SKM-1 treated with dmso at 0.1 percent for 144 hours (cell line): ENCODE measurements at regions not wholly inside any gene's neighbourhood (a gene's known extent, or its start where the extent isn't known, plus 50 kb on each side); places are given as distances from the start of the nearest gene placed in this dataset.
"Not testable (repeated sequence)": the region's sequence is repeated elsewhere in the genome, so short reads cannot be mapped to it uniquely, and the experiment has no call there.

Experiments used
- DNase-seq: peaks from one replicate; lab custom pipeline; 2025; ENCODE audit not compliant: unreplicated experiment; lab: John Stamatoyannopoulos, UW

DNA sequence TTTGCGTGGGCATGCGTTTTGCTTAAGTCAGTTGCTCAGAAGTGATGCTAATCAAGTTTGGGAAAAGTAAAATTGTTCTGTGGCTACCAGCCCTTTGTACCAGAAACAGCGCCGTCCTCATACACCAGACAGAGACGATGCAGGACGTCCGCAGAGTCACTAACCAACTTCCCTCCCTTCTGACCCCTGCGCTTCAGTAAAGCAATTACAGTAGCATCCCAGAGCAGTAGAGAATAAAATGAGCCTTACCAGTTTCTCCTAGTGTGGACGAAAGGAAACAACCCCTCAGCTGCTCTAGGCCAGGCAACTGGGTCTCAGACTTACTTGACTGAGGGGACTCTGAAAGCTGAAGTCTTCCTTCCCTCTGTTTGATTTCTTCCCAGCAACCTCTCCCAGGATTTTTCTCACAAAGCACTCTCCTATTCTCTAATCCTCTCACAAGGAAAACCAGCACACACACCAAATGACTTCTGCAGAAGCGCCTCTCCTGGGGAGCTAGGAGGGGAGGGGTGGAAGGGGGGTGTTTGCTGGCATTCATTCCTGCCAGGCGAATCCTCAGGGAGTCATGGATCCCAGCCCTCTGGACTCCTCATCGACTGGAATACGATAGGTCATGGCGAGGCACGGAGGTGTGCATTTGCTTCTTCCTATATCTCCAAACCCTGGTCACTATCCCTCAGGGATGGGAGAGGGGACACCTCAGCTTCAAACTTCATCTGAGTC is 56.0 kb upstream of the MID1 start:
- no peak for DNase-seq

DNA sequence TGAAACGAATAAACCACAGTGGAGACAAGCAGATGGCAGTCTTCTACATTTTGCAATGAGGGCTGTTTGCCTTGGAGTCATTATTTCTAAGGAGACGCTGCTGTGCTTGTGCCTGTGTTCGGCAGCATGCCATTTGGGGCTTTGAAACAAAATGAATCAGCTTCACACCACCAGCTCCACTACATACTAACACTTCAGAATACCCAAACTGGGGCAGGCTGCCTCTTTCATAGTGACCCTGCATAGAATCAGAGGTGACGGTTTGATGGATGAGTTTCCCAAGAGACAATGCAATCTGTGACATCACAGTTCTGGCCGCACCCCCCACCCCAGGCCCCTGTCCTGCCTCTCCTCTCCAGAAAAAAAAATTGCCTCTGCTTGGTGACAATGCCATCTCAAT is 57.1 kb upstream of the MID1 start:
- no peak for DNase-seq

DNA sequence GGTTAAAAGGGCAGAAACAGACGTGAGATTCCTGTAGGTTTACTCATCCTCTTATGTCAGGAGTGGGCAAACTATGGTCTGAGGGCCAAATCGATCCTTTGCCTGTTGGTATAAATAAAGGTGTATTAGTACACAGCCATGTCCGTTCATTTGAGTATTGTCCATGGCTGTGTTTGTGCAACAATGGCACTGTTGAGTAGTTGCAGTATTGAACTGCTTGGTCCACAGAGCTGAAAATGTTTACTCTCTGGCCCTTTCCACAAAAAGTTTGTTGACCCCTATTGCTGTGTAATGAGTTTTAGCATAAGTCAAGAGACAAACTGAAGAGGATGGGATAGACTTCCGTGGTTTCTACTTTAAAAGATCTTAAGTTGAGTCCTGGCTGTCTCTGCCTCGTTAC is 59.0 kb upstream of the MID1 start:
- no peak for DNase-seq

- DNase-seq = no peak
These were observed 60.8 kb upstream of the MID1 start for GRCh38 chrX:10681167-10681566.

- DNase-seq = not testable (repeated sequence)
These were observed 63.2 kb upstream of the MID1 start for GRCh38 chrX:10683631-10684030.

GRCh38 chrX:10685923-10686595 is 65.7 kb upstream of the MID1 start:
- DNase-seq = no peak

- not testable (repeated sequence) for DNase-seq
These were observed 71.4 kb upstream of the MID1 start for GRCh38 chrX:10691751-10692150.

GRCh38 chrX:10697616-10698317 is 77.4 kb upstream of the MID1 start:
- DNase-seq = no peak

DNA sequence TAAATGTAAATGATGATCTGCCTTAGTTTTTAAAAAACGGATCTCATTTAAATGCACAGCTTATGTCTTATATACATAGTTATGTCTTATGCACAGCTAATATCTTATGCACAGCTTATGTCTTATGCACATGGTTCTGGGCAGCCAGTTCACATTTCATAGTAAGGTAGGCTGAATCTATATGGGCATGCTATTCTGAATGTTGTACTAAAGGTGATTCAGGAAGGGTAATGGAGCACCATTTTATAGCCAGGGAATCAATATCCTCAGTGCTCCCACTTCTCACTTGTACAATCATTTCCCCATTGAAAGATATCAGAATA is 77.9 kb upstream of the MID1 start:
- DNase-seq = no peak

DNA sequence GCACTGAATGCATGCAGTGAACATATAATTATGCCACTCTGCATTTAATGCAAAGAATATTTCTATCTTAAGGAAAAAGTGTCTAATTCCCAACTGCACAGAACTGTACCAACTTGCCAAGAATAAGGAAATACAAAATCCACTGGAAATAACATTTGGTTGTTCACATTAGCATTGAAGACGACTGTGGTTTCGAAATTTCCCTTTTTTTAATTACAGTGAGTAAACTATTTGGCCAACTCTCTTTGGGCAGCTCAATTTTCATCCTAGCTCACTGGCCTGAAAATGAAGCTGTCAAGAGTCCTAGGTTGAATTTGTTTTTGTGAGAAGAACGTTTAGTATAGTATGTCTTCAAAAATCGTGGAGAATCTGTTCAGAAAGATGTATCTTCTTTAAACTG is 81.6 kb upstream of the MID1 start:
- DNase-seq = no peak

DNA sequence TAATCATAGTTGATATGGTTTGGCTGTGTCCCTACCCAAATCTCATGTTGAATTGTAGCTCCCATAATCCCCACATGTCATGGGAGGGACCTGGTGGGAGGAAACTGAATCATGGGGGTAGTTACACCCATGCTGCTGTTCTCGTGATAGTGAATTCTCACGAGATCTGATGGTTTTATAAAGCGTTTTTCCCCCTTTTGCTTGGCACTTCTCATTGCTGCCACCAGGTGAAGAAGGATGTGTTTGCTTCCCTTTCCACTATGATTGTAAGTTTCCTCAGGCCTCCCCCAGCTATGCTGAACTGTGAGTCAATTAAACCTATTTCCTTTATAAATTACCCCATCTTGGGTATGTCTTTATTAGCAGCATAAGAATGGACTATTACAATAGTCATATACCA is 86.0 kb upstream of the MID1 start:
- DNase-seq = not testable (repeated sequence)

DNA sequence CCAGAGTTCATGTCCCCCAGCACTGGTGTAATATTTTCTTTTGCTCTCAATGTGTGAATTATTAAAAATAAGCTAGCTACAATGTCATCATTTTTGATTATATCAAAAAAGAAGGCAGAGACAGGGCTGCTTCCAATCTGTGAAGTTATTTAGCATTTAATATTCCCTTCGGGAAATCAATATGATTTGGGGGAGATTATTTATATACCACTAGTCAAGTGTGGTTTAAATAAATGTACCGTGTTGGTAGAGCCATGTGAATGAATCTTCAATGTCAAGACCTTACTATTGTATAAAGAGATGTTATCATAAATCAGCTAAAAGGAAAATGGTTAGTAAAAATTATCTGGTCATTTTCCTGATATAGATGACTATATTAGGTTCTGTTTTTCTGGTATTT is 87.4 kb upstream of the MID1 start:
- no peak for DNase-seq

DNA sequence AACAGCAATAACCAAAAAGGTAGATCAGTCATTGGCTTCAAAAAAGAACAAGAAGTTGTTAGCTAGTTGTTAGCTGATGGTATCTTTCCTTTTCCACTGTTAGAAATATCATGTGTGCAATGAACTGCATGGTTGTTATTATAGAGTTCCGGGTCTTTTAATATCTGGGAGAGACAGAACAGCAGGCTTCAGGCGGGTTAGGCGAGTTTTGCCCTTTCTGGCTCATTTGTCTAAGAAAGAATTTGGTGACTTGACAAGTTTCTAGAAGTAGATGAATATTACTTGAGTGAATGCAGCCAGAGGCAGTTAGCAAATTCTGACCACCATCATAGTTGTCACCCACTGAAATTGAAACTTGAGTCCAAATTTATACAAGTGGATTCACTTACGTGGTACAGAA is 88.9 kb upstream of the MID1 start:
- no peak for DNase-seq

- no peak for DNase-seq
These were observed 94.1 kb upstream of the MID1 start for GRCh38 chrX:10714531-10714930.

DNA sequence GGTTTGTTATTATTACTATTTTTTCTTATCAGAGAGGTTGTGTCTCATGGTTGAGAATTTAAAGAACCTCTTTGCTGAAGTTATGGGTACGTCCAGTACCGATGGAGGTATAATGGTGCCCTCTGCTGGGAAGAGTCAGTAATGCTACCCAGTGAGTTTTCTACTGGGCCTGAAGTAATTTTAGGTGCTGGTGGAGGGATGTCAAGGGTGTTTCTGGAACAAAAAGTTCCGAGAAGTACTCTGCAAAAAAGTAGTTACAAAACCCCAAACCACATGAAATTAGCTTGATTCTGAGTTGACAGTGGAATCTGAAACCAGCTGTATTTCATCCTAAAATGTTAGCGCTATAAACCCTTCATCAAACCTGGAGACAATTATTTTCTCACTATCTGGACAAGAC is 102.5 kb upstream of the MID1 start:
- DNase-seq = no peak

DNA sequence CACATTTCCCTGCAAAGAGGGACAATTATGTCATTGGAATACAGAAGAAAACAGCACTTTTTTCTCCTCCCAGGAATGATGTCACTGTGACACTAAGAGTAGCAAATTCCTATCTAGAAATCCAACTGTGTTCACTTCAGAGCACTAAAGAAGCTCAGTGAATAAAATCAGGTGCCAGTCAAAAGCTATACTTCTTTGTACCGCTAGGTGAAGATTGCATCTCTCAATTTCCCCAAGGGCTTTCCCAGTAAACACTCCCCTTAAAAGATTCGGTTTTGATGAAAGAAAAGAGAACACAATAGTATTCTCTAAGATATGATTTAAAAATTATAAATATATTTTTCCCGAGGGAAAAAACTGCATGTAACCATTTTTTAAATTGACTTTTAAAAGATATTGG is 104.7 kb upstream of the MID1 start:
- no peak for DNase-seq

GRCh38 chrX:10726647-10727046 is 106.3 kb upstream of the MID1 start:
- DNase-seq = no peak

DNA sequence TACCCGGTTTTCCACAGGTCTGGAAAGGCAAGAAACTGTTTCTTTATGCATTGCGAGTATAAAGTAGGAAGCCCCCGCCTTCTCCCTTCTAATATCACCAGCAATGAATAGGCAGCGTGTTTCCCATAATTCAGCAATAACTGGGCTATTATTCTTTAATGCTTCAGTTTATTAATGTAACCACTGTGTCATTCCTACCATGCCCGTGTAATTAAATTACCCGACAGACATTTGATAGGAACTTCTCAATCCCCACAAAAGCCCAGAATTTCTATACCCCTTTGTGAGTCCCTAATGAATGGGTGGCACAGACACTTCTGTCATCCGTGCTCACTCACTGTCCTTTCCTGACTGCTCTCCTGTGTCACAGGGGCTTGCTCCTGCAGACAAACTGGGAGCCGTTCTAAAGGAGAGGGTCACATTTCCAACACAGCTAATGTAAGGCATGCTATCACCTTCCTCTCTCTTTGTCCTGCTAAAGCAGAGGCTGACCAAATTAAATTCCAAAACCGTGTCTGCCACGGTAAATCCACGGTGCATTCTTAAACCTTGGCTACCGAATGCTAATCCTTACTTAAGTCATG is 108.5 kb upstream of the MID1 start:
- no peak for DNase-seq

DNA sequence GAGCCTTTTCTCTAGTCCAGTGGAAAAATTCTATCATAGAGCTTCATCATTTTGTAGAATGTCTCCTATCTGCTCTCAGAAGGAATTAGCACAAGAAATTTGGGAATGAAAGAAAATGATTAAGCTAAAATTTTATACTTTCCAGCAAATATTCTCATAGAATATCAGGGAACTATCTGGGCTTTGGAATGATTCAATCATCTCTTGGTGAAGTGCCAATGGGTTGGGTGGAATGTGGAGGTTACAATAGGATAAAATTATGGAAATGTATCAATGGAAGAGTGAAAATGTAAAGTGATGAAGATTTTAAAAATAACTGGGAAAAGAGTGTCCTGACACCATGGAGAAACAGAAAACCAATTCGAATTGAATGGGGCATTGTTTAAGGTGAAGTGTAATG is 119.0 kb upstream of the MID1 start:
- no peak for DNase-seq

DNA sequence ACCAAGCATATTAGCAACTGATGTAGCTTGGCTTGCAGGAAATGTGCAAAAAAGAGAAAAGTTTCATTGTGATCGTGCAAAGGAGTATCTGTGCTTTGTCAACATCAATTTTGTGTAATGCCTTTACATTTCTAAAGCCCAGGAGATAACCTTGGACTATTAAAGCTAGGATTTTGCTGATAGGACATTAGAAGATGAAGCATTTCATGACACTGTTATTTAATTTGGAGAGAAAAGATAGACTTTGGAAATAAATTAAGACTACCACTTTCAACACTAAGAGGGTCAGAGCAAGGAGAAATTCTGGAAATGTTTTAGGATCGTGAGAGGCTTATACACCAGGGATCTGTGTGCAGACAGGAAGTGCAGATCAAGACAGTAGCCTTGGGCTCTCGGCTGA is 120.6 kb upstream of the MID1 start:
- no peak for DNase-seq

DNA sequence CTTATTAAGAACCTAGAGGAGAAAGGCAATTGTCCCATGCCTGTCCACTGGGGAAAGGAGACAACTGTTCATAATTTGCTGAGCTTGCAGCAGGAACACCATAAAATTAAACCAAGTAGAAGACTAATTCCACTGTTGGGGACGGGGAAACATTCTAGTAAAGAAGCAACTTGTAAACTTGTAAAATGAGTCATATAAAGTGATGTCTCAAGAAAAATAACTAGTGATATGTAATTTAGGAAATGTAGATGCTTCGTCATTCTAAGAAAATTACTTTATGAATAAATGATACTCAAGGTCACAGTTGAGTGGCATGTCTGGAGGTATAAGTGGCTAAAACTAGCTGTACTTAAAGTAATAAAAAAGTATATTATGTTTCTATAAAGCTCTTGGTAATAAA is 121.2 kb upstream of the MID1 start:
- no peak for DNase-seq

DNA sequence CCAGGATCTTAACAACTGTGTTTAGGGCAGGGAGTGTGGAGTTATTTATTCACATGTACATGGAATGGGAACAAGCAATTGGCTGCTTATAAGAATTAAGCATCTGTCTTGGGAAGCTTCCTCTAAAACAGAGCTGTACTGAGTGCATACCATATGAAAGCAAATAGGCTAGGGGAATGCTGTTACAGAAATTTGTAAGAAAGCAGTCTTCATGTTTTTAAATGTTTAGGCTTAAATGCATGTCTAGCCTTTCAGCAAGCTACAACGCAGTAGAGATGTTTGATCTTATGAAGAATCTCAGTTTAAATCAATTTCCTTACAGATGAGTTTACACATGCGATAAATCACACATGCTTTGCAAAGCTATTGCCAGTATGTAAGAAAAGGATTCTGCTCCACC is 123.1 kb upstream of the MID1 start:
- DNase-seq = no peak
